ENCODE measurements at regions not wholly inside any gene's neighbourhood (a gene's known extent, or its start where the extent isn't known, plus 50 kb on each side); places are given as distances from the start of the nearest gene placed in this dataset.

DNA sequence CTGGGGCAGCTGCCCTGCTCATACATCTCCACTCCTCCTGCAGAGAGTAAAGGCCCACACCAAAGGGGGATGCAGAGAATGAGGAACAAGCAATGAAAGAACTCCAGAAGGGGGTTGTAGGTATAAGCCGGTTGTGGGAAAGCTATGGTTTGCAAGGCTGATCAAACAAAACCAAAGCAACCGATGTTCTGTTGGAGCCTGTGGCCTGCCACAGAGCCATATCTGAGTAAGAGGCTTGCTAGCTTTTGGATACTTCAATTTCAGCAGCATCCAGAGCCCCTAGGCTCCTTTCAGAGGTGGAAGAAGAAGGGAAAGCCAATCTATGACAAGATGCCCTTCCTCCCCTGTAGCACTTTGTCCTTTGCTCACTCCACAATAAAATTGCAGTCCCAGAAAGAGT is 163.2 kb downstream of the RRAGC start:
- FAIRE-seq: no peak
- TF ChIP-seq, protein P1, sequence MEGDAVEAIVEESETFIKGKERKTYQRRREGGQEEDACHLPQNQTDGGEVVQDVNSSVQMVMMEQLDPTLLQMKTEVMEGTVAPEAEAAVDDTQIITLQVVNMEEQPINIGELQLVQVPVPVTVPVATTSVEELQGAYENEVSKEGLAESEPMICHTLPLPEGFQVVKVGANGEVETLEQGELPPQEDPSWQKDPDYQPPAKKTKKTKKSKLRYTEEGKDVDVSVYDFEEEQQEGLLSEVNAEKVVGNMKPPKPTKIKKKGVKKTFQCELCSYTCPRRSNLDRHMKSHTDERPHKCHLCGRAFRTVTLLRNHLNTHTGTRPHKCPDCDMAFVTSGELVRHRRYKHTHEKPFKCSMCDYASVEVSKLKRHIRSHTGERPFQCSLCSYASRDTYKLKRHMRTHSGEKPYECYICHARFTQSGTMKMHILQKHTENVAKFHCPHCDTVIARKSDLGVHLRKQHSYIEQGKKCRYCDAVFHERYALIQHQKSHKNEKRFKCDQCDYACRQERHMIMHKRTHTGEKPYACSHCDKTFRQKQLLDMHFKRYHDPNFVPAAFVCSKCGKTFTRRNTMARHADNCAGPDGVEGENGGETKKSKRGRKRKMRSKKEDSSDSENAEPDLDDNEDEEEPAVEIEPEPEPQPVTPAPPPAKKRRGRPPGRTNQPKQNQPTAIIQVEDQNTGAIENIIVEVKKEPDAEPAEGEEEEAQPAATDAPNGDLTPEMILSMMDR (IDR thresholded peaks at IDR 0.05; ENCODE audit: insufficient read depth, missing control alignments): no peak
- no peak for DNase-seq (ENCODE audit: insufficient read length, low spot score)

DNA sequence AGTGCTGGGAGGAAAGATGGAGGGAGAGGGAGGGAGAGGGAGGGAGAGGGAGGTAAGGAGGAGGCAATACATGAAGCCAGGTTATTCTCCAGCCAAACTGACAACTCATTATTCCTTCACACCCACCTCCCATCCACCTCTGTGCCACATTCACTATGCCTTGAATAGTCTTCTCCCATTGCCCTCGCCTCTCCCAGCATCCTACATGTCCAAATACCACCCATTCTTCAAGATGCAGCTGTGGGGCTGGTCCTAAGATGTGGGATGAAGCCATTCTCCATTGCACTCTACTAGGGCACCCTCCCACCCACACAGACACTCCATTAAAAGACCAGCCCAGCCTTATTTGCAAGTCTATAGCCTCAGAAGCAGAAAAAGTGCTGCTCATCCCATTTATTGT is 165.8 kb downstream of the RRAGC start:
- no peak for DNase-seq (ENCODE audit: insufficient read length, low spot score)
- no peak for FAIRE-seq
- TF ChIP-seq, protein P1 (IDR thresholded peaks at IDR 0.05; ENCODE audit: insufficient read depth, missing control alignments): no peak

DNA sequence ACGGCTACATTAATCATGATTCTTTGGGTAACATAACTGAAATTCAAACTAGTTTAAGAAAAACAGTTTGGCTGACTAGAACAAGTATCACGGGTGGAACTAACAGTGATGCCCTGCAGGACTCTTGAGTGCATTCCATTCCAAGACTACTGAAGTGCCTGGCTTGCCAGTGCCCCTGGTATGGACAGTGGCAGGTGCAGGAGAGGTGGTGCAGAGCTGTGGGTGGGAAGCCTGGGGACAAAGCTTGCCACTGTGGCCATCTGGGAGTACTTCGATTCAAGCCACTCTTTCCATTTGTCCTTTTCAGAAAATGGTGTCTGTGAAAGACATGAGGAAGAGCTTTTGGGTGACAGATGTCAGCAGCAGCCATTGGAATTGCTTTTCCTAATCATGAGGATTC is 166.5 kb downstream of the RRAGC start:
- FAIRE-seq (no peak), DNase-seq (ENCODE audit: insufficient read length, low spot score) (no peak)
- TF ChIP-seq, protein P1 (IDR thresholded peaks at IDR 0.05; ENCODE audit: insufficient read depth, missing control alignments): no peak

DNA sequence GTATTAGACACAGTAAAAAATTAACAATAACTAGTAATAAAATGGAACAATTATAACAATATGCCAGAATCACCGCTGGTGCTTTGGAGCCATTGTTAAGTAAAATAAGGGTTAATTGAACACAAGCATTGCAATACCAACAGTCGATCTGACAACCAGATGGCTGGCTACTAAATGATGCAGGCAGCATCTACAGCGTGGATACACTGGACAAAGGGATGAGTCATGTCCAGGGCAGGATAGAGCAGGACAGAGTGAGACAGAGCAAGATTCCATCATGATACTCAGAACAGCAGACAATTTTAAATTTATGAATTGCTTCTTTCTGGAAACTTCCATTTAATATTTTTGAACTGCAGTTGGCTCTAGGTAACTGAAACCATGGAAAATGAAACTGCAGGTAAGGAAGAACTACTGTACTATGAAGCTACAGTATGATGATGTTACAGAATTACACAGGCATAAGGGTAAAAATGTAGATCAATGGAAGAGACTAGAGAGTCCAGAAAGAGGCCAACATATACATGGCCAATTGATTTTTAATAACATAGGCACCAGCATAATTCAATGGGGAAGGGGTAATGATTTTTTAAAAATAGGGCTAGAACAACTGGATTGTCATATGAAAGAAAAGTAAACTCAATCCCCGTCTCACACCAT is 168.7 kb downstream of the RRAGC start:
- DNase-seq (ENCODE audit: insufficient read length, low spot score): no peak
- TF ChIP-seq, protein P1 (IDR thresholded peaks at IDR 0.05; ENCODE audit: insufficient read depth, missing control alignments): no peak
- no peak for FAIRE-seq

DNA sequence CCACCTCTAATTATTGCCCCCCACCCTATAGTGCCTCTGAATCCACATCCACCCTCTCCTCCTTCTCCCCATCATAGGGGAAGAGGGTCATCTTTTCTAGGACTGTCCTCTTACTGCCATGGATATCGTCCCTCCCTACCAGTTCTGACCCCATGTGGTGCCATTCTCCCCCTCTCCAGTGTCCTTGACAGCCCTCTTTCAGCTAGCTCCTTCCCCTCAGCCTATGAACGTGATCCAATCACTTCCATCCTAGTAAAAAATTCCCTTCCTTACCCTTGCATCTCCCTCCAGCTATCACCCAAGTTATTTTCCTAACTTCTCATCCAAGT is 172.7 kb downstream of the RRAGC start:
- no peak for DNase-seq (ENCODE audit: insufficient read length, low spot score)
- no peak for FAIRE-seq
- TF ChIP-seq, protein P1 (IDR thresholded peaks at IDR 0.05; ENCODE audit: insufficient read depth, missing control alignments): no peak

DNA sequence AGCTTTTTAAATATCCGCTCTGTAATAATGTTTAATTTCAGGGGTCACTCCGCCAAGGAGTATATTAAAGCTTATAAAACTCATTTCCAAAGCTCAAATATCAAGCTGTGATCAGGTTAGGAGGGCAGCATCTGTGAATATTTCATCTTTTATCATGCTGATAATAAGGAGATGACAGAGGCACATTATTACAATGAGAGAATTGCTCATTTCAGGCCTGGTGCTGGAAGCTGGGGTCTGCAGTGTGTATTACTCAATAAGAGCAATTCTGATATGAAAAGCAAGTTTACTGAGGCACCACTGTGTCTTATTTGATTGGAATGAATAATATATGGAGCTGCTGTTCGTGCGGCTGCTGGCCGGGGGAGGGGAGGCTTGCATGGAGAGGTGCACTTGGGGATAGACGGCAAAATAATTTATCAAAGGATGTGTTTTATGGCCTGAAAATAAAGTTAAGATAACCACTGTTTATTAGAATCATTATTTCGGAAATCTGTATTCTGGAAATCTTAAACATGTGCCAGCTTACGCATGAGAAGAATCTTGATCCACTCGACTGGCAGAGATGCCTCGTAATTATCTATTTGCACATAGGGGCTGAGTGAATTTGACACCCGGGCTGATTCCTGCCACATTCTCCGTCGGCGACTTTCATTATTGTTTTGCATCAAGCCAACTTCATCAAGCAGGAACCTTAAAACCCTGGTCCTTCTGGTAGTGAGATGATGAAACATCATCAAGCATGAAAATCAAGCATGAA is 173.2 kb downstream of the RRAGC start:
- TF ChIP-seq, protein P1 (IDR thresholded peaks at IDR 0.05; ENCODE audit: insufficient read depth, missing control alignments): no peak
- FAIRE-seq (no peak), DNase-seq (ENCODE audit: insufficient read length, low spot score) (no peak)

DNA sequence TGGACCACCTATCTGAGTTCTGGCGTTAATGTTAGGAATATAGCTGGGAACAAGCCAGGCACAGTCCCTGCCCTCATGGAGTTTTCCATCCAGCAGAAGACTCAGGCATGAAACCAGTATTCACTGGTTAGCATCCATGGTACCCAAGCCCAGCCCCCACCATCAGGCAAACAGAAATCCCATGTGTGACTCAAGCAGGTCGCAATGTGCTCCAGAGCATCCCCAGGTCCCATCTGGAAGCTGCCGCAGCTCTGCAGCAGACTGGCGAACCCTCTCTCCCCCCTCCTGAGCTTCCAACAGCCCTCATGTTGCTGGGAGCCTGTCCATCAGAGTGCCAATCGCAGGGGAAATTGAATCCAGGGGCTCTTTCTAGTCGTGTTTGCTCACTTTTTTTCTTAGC is 174.2 kb downstream of the RRAGC start:
- DNase-seq (ENCODE audit: insufficient read length, low spot score): no peak
- FAIRE-seq: no peak
- TF ChIP-seq, protein P1 (IDR thresholded peaks at IDR 0.05; ENCODE audit: insufficient read depth, missing control alignments): no peak

All from D721Med (cell line).